K562 (cell line): ENCODE measurements at regions not wholly inside any gene's neighbourhood (a gene's known extent, or its start where the extent isn't known, plus 50 kb on each side); places are given as distances from the start of the nearest gene placed in this dataset.

ENCODE experiments used
- BMI1 ChIP-seq: fragments of 150-350 bp; IDR thresholded peaks from 2 replicates; pipeline ENCODE4 v1.6.1; 2014; ENCODE audit warnings: low read length
- CC2D1A ChIP-seq: fragments of 450-650 bp; IDR thresholded peaks from 2 replicates; pipeline ENCODE4 v1.6.1; 2017; ENCODE audit warnings: mild to moderate bottlenecking
- CREB3L1 ChIP-seq: fragments of 450-650 bp; IDR thresholded peaks from 2 replicates; pipeline ENCODE4 v1.6.1; 2014; ENCODE audit warnings: low read depth, mild to moderate bottlenecking, moderate library complexity, borderline replicate concordance
- GTF2F1 ChIP-seq: IDR thresholded peaks from 2 replicates; pipeline ENCODE4 v1.6.1; 2011; ENCODE audit warnings: low read depth, low read length, improper control_type of control experiment
- MBD1 ChIP-seq: fragments of 250-450 bp; sonication (Bioruptor Pico); IDR thresholded peaks from 2 replicates; pipeline ENCODE4 v1.8.0; 2022; ENCODE audit warnings: inconsistent platforms
- MCM3 ChIP-seq: fragments of 450-650 bp; IDR thresholded peaks from 2 replicates; pipeline ENCODE4 v1.6.1; 2016
- MED1 ChIP-seq: sonication (generic); formaldehyde crosslinking; IDR thresholded peaks from 2 replicates; pipeline ENCODE4 v1.8.1; 2023; ENCODE audit warnings: missing genetic modification reagents, borderline replicate concordance
- MYBL2 ChIP-seq, 2 experiments: fragments of 450-650 bp in 1 of 2; sonication (generic) in 1 of 2; formaldehyde crosslinking in 1 of 2; IDR thresholded peaks; 2 replicates each; pipeline versions ENCODE4 v1.6.1 to v1.8.1; 2017 to 2022; ENCODE audit warnings: borderline replicate concordance in 1 of 2, inconsistent platforms in 1 of 2, low read depth in 1 of 2, mild to moderate bottlenecking in 1 of 2, missing genetic modification reagents in 1 of 2, moderate library complexity in 1 of 2
- RFX7 ChIP-seq: fragments of 250-450 bp; sonication (Bioruptor Pico); IDR thresholded peaks from 2 replicates; pipeline ENCODE4 v1.5.1; 2021; ENCODE audit warnings: mild to moderate bottlenecking
- TEAD1 ChIP-seq, 2 experiments: fragments of 450-650 bp in 1 of 2; sonication (generic) in 1 of 2; formaldehyde crosslinking; IDR thresholded peaks; 2 replicates each; pipeline versions ENCODE4 v1.4.0 to v1.8.0; 2020 to 2022; ENCODE audit warnings: mild to moderate bottlenecking in 2 of 2, missing genetic modification reagents in 1 of 2
- TRIM25 ChIP-seq: fragments of 450-650 bp; IDR thresholded peaks from 2 replicates; pipeline ENCODE4 v1.7.0; 2016; ENCODE audit warnings: borderline replicate concordance
- ZBTB11 ChIP-seq, 3 experiments: fragments of 200-800 bp in 1 of 3; fragments of 250-450 bp in 1 of 3; fragments of 450-650 bp in 1 of 3; sonication (Bioruptor Pico) in 1 of 3; sonication (Bioruptor generic) in 1 of 3; formaldehyde crosslinking in 1 of 3; IDR thresholded peaks; 2 replicates each; pipeline versions ENCODE4 v1.6.1 to v1.8.0; 2016 to 2022; ENCODE audit warnings: mild to moderate bottlenecking in 2 of 3, missing genetic modification characterization in 2 of 3, missing compliant biosample characterization in 1 of 3, moderate library complexity in 1 of 3
- ZBTB12 ChIP-seq: fragments of 250-450 bp; sonication (Bioruptor Pico); IDR thresholded peaks from 2 replicates; pipeline ENCODE4 v1.4.0; 2020
- ZSCAN29 ChIP-seq: fragments of 450-650 bp; IDR thresholded peaks from 2 replicates; pipeline ENCODE4 v1.6.1; 2017

GRCh38 chr6:27591699-27592480 lies 119.0 kb upstream of the ZNF184 start (continued):
- TF ChIP-seq ZBTB11 (CRISPR knock-in tag; IDR thresholded peaks at IDR 0.05) (no peak), MCM3 (no peak), RFX7 (CRISPR knock-in tag) (no peak), GTF2F1 (no peak), CREB3L1 (no peak), BMI1 (no peak), TRIM25 (no peak), MYBL2 (IDR thresholded peaks at IDR 0.05; ENCODE audit: low read depth) (no peak; the same call in 1 of the 2 replicates), MYBL2 (CRISPR knock-in tag; IDR thresholded peaks at IDR 0.05; ENCODE audit: borderline replicate concordance) (no peak), MED1 (CRISPR knock-in tag) (no peak), CC2D1A (no peak), ZSCAN29 (peak; percentile 67; the same call in 1 of the 2 replicates), ZBTB12 (CRISPR knock-in tag) (no peak), MBD1 (CRISPR knock-in tag) (peak; percentile 31; the same call in 1 of the 2 replicates), TEAD1 (CRISPR knock-in tag; IDR thresholded peaks at IDR 0.05) (no peak)
